HG03460 (cell line): ENCODE measurements at regions not wholly inside any gene's neighbourhood (a gene's known extent, or its start where the extent isn't known, plus 50 kb on each side); places are given as distances from the start of the nearest gene placed in this dataset.

Experiments used
- ATAC-seq: cut with Tn5 transposase; IDR thresholded peaks from one replicate; pipeline ENCODE4 v1.9.1; 2021; ENCODE audit not compliant: unreplicated experiment

DNA sequence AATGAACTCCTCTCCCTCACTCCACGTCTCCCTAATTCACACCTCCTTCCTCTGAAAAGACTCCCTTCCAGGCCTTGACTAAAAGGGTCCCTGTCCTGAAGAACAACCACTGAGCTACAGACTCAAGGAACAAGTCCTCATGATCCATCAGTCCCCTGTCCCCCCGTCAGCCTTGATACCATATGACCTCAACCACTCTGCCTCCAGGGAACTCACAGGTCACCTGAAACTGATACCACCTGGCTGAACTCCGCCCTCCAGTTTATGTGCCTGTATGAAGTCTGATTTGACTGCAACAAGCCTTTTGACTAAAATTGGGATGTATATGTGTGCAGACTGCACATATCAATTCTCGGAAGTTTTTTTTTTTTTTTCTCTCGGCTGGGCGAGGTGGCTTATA is 88.7 kb downstream of the UGCG start:
- peak; percentile 27 for ATAC-seq

GRCh38 chr9:111986035-111986556 is 89.5 kb downstream of the UGCG start:
- no peak for ATAC-seq
